Peyer's patch (tissue), 4 donors: ENCODE measurements at regions not wholly inside any gene's neighbourhood (a gene's known extent, or its start where the extent isn't known, plus 50 kb on each side); places are given as distances from the start of the nearest gene placed in this dataset.

Experiments used
- POLR2A ChIP-seq, 2 donors: fragments of 450-650 bp; IDR thresholded peaks; one replicate each; pipeline ENCODE4 v1.5.1; 2017; ENCODE audit warnings: antibody characterized with exemption in 2 of 2, mild to moderate bottlenecking in 2 of 2, moderate library complexity in 2 of 2
- TF ChIP-seq, protein P1 (sequence below), 6 experiments: fragments of 450-650 bp in 4 of 6; fragments of 200-600 bp in 2 of 6; sonication (generic) in 1 of 6; IDR thresholded peaks; one replicate each; pipeline ENCODE4 v1.5.1; 2017 to 2019; ENCODE audit warnings: antibody characterized with exemption in 6 of 6, mild to moderate bottlenecking in 3 of 6, moderate library complexity in 1 of 6

GRCh38 chr5:97338729-97339128 lies 155.7 kb upstream of the RIOK2 start:
- no peak for TF ChIP-seq POLR2A (IDR thresholded peaks at IDR 0.05)
- TF ChIP-seq, protein P1, sequence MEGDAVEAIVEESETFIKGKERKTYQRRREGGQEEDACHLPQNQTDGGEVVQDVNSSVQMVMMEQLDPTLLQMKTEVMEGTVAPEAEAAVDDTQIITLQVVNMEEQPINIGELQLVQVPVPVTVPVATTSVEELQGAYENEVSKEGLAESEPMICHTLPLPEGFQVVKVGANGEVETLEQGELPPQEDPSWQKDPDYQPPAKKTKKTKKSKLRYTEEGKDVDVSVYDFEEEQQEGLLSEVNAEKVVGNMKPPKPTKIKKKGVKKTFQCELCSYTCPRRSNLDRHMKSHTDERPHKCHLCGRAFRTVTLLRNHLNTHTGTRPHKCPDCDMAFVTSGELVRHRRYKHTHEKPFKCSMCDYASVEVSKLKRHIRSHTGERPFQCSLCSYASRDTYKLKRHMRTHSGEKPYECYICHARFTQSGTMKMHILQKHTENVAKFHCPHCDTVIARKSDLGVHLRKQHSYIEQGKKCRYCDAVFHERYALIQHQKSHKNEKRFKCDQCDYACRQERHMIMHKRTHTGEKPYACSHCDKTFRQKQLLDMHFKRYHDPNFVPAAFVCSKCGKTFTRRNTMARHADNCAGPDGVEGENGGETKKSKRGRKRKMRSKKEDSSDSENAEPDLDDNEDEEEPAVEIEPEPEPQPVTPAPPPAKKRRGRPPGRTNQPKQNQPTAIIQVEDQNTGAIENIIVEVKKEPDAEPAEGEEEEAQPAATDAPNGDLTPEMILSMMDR (IDR thresholded peaks at IDR 0.05), result no peak
